ENCODE measurements at regions not wholly inside any gene's neighbourhood (a gene's known extent, or its start where the extent isn't known, plus 50 kb on each side); places are given as distances from the start of the nearest gene placed in this dataset.

GRCh38 chr10:128560406-128560805, 434.2 kb upstream of the MKI67 start:
- Mint-ChIP-seq H3K4me3 (no peak overlapping the region), H3K27ac (no peak overlapping the region), H3K27me3 (peaks cover 6% of the 10 kb centered on the region), H3K36me3 (ENCODE audit: low read depth) (no peaks in the 10 kb centered on the region), H3K4me1 (no peaks in the 10 kb centered on the region)
- H3K9me3 ChIP-seq (ENCODE audit: control insufficient read depth, low read length, poor library complexity, severe bottlenecking), result peaks cover 3% of the 10 kb centered on the region
- no peak for DNase-seq
- no peak for ATAC-seq

- H3K9me3 ChIP-seq (ENCODE audit: control insufficient read depth, low read length, poor library complexity, severe bottlenecking), result peaks cover 3% of the 10 kb centered on the region
- Mint-ChIP-seq H3K4me1 (no peaks in the 10 kb centered on the region), H3K27ac (no peak overlapping the region), H3K27me3 (peaks cover 6% of the 10 kb centered on the region), H3K36me3 (ENCODE audit: low read depth) (no peaks in the 10 kb centered on the region), H3K4me3 (no peak overlapping the region)
- DNase-seq, result no peak
- no peak for ATAC-seq
Measured at GRCh38 chr10:128560993-128561392, 434.8 kb upstream of the MKI67 start.

GRCh38 chr10:128563387-128563786, 437.2 kb upstream of the MKI67 start:
- Mint-ChIP-seq H3K4me3 (no peak overlapping the region), H3K4me1 (no peaks in the 10 kb centered on the region), H3K36me3 (ENCODE audit: low read depth) (no peaks in the 10 kb centered on the region), H3K27ac (no peak overlapping the region), H3K27me3 (peaks cover 6% of the 10 kb centered on the region)
- DNase-seq (no peak), ATAC-seq (no peak)
- peaks cover 3% of the 10 kb centered on the region for H3K9me3 ChIP-seq (ENCODE audit: control insufficient read depth, low read length, poor library complexity, severe bottlenecking)

GRCh38 chr10:128563904-128564303, 437.7 kb upstream of the MKI67 start:
- ATAC-seq, result no peak
- Mint-ChIP-seq H3K4me1 (no peaks in the 10 kb centered on the region), H3K27me3 (peaks cover 6% of the 10 kb centered on the region), H3K36me3 (ENCODE audit: low read depth) (no peaks in the 10 kb centered on the region), H3K27ac (no peak overlapping the region), H3K4me3 (no peak overlapping the region)
- no peak for DNase-seq
- peaks cover 3% of the 10 kb centered on the region for H3K9me3 ChIP-seq (ENCODE audit: control insufficient read depth, low read length, poor library complexity, severe bottlenecking)

GRCh38 chr10:128566361-128566968, 440.2 kb upstream of the MKI67 start:
- peaks cover 3% of the 10 kb centered on the region for H3K9me3 ChIP-seq (ENCODE audit: control insufficient read depth, low read length, poor library complexity, severe bottlenecking)
- H3K4me3 Mint-ChIP-seq, result no peak overlapping the region
- ATAC-seq, result no peak
- H3K4me1 Mint-ChIP-seq, result no peaks in the 10 kb centered on the region
- no peak overlapping the region for H3K27ac Mint-ChIP-seq
- no peak for DNase-seq
- no peaks in the 10 kb centered on the region for H3K36me3 Mint-ChIP-seq (ENCODE audit: low read depth)
- no peaks in the 10 kb centered on the region for H3K27me3 Mint-ChIP-seq

GRCh38 chr10:128567551-128567950, 441.3 kb upstream of the MKI67 start:
- ATAC-seq, result no peak
- no peaks in the 10 kb centered on the region for H3K4me1 Mint-ChIP-seq
- peaks cover 3% of the 10 kb centered on the region for H3K9me3 ChIP-seq (ENCODE audit: control insufficient read depth, low read length, poor library complexity, severe bottlenecking)
- no peak for DNase-seq
- H3K27ac Mint-ChIP-seq, result no peak overlapping the region
- H3K27me3 Mint-ChIP-seq, result no peaks in the 10 kb centered on the region
- H3K36me3 Mint-ChIP-seq (ENCODE audit: low read depth), result no peaks in the 10 kb centered on the region
- H3K4me3 Mint-ChIP-seq, result no peak overlapping the region

- ATAC-seq (no peak), DNase-seq (no peak)
- peaks cover 3% of the 10 kb centered on the region for H3K9me3 ChIP-seq (ENCODE audit: control insufficient read depth, low read length, poor library complexity, severe bottlenecking)
- Mint-ChIP-seq H3K27me3 (no peaks in the 10 kb centered on the region), H3K4me3 (no peak overlapping the region), H3K36me3 (ENCODE audit: low read depth) (no peaks in the 10 kb centered on the region), H3K4me1 (no peaks in the 10 kb centered on the region), H3K27ac (no peak overlapping the region)
Measured at GRCh38 chr10:128568041-128568440, 441.8 kb upstream of the MKI67 start.

GRCh38 chr10:128568491-128568890, 442.3 kb upstream of the MKI67 start:
- Mint-ChIP-seq H3K4me1 (no peaks in the 10 kb centered on the region), H3K27ac (no peak overlapping the region), H3K27me3 (no peaks in the 10 kb centered on the region), H3K36me3 (ENCODE audit: low read depth) (no peaks in the 10 kb centered on the region), H3K4me3 (no peak overlapping the region)
- DNase-seq, result no peak
- H3K9me3 ChIP-seq (ENCODE audit: control insufficient read depth, low read length, poor library complexity, severe bottlenecking), result peaks cover 3% of the 10 kb centered on the region
- no peak for ATAC-seq

GRCh38 chr10:128568990-128569945, 443.0 kb upstream of the MKI67 start:
- Mint-ChIP-seq H3K36me3 (ENCODE audit: low read depth) (no peaks in the 10 kb centered on the region), H3K27ac (no peak overlapping the region), H3K4me1 (no peaks in the 10 kb centered on the region), H3K27me3 (no peaks in the 10 kb centered on the region), H3K4me3 (no peak overlapping the region)
- ATAC-seq, result no peak
- H3K9me3 ChIP-seq (ENCODE audit: control insufficient read depth, low read length, poor library complexity, severe bottlenecking), result no peaks in the 10 kb centered on the region
- no peak for DNase-seq

GRCh38 chr10:128570319-128570995, 444.2 kb upstream of the MKI67 start:
- DNase-seq, result no peak
- no peaks in the 10 kb centered on the region for H3K9me3 ChIP-seq (ENCODE audit: control insufficient read depth, low read length, poor library complexity, severe bottlenecking)
- Mint-ChIP-seq H3K36me3 (ENCODE audit: low read depth) (no peaks in the 10 kb centered on the region), H3K27ac (no peak overlapping the region), H3K4me1 (no peaks in the 10 kb centered on the region), H3K27me3 (no peaks in the 10 kb centered on the region), H3K4me3 (no peak overlapping the region)
- no peak for ATAC-seq

- Mint-ChIP-seq H3K4me3 (no peak overlapping the region), H3K4me1 (no peaks in the 10 kb centered on the region)
Measured at GRCh38 chr10:128571071-128571470, 444.8 kb upstream of the MKI67 start.

GRCh38 chr10:128571745-128572144, 445.5 kb upstream of the MKI67 start:
- ATAC-seq, result no peak
- H3K36me3 Mint-ChIP-seq (ENCODE audit: low read depth), result no peaks in the 10 kb centered on the region
- H3K4me1 Mint-ChIP-seq, result no peaks in the 10 kb centered on the region
- DNase-seq, result no peak
- H3K27me3 Mint-ChIP-seq, result no peaks in the 10 kb centered on the region
- no peaks in the 10 kb centered on the region for H3K9me3 ChIP-seq (ENCODE audit: control insufficient read depth, low read length, poor library complexity, severe bottlenecking)
- H3K4me3 Mint-ChIP-seq, result no peak overlapping the region
- no peak overlapping the region for H3K27ac Mint-ChIP-seq

More at GRCh38 chr10:128571071-128571470, 444.8 kb upstream of the MKI67 start:
- Mint-ChIP-seq H3K36me3 (ENCODE audit: low read depth) (no peaks in the 10 kb centered on the region), H3K27ac (no peak overlapping the region), H3K27me3 (no peaks in the 10 kb centered on the region)
- ATAC-seq, result no peak
- no peaks in the 10 kb centered on the region for H3K9me3 ChIP-seq (ENCODE audit: control insufficient read depth, low read length, poor library complexity, severe bottlenecking)
- no peak for DNase-seq

- Mint-ChIP-seq H3K27ac (no peak overlapping the region), H3K27me3 (peaks cover 6% of the 10 kb centered on the region), H3K4me3 (no peak overlapping the region), H3K4me1 (no peaks in the 10 kb centered on the region), H3K36me3 (ENCODE audit: low read depth) (no peaks in the 10 kb centered on the region)
- no peaks in the 10 kb centered on the region for H3K9me3 ChIP-seq (ENCODE audit: control insufficient read depth, low read length, poor library complexity, severe bottlenecking)
- ATAC-seq (no peak), DNase-seq (no peak)
Measured at GRCh38 chr10:128572696-128573095, 446.5 kb upstream of the MKI67 start.

All from T-helper 17 cell (primary cell).